ENCODE measurements at regions not wholly inside any gene's neighbourhood (a gene's known extent, or its start where the extent isn't known, plus 50 kb on each side); places are given as distances from the start of the nearest gene placed in this dataset.
"Not testable (repeated sequence)": the region's sequence is repeated elsewhere in the genome, so short reads cannot be mapped to it uniquely, and the experiment has no call there.

DNA sequence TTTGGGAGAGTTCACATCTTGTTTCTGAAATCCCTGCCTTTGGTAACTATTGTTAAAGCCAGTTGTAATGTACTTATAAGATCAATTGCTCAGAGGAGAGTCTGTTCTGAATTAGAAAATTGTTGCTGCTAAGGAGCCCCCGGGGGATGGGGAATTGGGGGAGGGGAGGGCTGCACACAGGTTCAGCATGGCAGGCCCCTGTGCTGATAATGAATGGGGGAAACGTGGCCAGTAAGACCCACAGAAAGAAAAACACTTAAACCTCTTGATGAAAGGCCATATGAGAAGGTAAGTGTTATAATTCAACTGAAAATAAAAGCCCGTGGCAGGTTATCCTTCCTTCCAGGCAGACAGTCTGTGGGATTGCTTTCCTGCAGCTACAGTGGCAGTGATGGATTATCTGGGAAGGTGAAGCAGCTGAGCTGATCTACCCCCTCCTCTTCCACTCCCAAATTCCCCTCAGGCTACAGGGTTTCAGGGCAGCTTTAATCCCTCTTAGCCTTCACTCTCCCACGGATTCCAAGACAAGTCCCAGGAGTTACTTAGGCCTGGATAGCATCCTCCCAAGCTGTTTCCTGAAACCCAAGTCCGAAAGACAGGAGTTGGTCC is 398.8 kb downstream of the TBX15 start:
- DNase-seq, result no peak
- H3K27ac Mint-ChIP-seq, result no peak overlapping the region
- ATAC-seq (ENCODE audit: low read depth in 2 of 2), result no peak
- no peak overlapping the region for H3K4me3 Mint-ChIP-seq
- peaks cover 0 to 11% (median 1%) of the 10 kb centered on the region in 7 donors for H3K9me3 Mint-ChIP-seq
- no peaks in the 10 kb centered on the region for H3K4me1 Mint-ChIP-seq
- H3K27me3 Mint-ChIP-seq, result no peaks in the 10 kb centered on the region
- no peaks in the 10 kb centered on the region for H3K36me3 Mint-ChIP-seq

DNA sequence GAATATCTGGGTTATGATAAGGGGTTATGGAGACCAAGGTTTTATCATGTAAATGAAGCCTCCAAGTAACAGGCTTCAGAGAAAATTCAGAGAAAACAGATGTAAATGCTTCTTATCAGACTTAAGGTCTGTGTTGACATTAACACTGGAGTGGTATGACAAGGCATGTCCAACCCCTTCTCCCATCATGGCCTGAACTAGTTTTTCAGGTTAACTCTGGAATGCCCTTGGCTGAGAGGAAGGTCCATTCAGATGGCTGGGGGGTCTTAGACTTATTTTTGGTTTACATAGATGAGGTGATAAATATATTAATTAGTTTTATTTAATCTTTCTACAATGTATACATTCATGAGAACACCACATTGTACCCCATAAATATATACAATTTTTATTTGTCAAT is 399.6 kb downstream of the TBX15 start:
- no peaks in the 10 kb centered on the region for H3K4me1 Mint-ChIP-seq
- peaks cover 0 to 11% (median 1%) of the 10 kb centered on the region in 7 donors for H3K9me3 Mint-ChIP-seq
- H3K36me3 Mint-ChIP-seq, result no peaks in the 10 kb centered on the region
- H3K27ac Mint-ChIP-seq, result no peak overlapping the region
- H3K4me3 Mint-ChIP-seq, result no peak overlapping the region
- DNase-seq, result no peak
- ATAC-seq (ENCODE audit: low read depth in 2 of 2), result no peak
- no peaks in the 10 kb centered on the region for H3K27me3 Mint-ChIP-seq

DNA sequence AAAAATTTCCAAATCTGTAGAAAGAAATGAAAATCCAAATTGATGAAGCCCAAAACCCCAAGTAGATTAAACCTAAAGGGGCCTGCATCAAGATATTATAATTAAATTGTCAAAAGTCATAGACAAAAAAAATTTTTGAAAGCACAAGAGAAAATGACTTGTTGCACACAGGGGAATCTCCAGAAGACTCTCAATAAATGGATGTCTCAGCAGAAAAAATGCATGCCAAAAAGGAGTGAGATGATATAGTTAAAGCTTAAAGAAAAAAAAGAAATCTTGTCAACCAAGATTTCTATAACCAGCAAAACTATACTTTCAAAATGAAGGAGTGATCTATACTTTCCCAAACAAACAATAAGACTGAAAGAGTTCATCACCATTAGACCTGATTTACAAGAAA is 393.2 kb upstream of the SPAG17 start:
- H3K9me3 Mint-ChIP-seq, result peaks cover 10 to 27% (median 21%) of the 10 kb centered on the region in 7 donors
- H3K4me3 Mint-ChIP-seq, result no peak overlapping the region
- DNase-seq, result no peak
- no peaks in the 10 kb centered on the region for H3K27me3 Mint-ChIP-seq
- no peaks in the 10 kb centered on the region for H3K4me1 Mint-ChIP-seq
- no peaks in the 10 kb centered on the region for H3K36me3 Mint-ChIP-seq
- ATAC-seq (ENCODE audit: low read depth in 2 of 2), result no peak
- H3K27ac Mint-ChIP-seq, result no peak overlapping the region

DNA sequence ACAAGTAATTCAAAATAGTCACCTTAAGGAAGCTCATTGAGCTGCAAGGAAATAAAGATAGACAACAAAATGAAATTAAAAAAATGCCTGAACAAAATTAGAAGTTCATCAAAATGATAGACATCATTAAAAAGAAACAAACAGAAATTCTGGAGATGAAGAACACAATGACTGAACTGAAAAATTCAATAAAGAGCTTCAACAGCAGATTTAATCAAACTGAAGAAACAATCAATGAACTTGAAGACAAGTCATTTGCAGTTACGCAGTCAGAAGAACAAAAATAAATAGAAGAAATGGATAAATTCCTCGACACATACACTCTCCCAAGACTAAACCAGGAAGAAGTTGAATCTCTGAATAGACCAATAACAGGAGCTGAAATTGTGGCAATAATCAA is 390.0 kb upstream of the SPAG17 start:
- H3K4me1 Mint-ChIP-seq, result no peaks in the 10 kb centered on the region
- ATAC-seq (ENCODE audit: low read depth in 2 of 2) (no peak), DNase-seq (no peak)
- no peak overlapping the region for H3K4me3 Mint-ChIP-seq
- H3K27ac Mint-ChIP-seq, result no peak overlapping the region
- no peaks in the 10 kb centered on the region for H3K27me3 Mint-ChIP-seq
- no peaks in the 10 kb centered on the region for H3K36me3 Mint-ChIP-seq
- peaks cover 7 to 34% (median 25%) of the 10 kb centered on the region in 7 donors for H3K9me3 Mint-ChIP-seq

DNA sequence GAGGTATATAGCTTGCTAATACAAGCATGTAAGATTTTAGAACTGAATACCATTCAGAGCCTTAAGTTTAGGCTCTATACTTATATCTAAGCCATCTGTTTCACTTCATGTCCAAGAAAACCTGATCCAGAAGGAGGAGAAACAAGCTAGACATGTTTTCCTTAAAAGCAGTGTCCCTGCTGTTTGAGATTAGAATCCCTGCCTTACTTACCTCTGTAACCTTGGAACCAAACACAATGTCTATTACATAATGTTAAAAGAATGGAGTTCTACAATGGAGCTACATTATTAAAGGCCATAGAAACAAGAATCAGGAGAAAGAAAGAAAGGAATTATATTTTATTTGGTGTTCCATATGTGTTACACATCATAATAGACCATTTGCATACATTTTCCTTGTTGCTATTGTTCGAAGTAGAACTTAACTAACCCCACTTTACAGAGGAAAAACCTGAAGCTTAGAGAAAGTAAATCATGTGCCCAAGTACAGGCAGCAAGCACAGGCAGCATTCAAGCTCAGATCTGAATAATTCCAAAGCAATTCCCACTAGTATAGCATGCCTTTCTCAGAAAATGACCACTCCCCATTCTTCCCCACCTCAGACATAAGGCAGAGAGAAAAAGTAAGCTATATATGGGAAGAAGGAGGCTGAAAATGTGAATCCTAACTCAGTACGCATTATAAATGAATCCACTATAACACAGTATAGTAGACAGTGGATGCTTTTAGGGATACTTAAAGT is 380.1 kb upstream of the SPAG17 start:
- ATAC-seq (ENCODE audit: low read depth in 2 of 2) (no peak), DNase-seq (no peak)
- Mint-ChIP-seq H3K4me1 (no peaks in the 10 kb centered on the region), H3K4me3 (no peak overlapping the region), H3K36me3 (no peaks in the 10 kb centered on the region), H3K27ac (no peak overlapping the region), H3K9me3 (peaks cover 0 to 7% (median 0%) of the 10 kb centered on the region in 7 donors), H3K27me3 (no peaks in the 10 kb centered on the region)

DNA sequence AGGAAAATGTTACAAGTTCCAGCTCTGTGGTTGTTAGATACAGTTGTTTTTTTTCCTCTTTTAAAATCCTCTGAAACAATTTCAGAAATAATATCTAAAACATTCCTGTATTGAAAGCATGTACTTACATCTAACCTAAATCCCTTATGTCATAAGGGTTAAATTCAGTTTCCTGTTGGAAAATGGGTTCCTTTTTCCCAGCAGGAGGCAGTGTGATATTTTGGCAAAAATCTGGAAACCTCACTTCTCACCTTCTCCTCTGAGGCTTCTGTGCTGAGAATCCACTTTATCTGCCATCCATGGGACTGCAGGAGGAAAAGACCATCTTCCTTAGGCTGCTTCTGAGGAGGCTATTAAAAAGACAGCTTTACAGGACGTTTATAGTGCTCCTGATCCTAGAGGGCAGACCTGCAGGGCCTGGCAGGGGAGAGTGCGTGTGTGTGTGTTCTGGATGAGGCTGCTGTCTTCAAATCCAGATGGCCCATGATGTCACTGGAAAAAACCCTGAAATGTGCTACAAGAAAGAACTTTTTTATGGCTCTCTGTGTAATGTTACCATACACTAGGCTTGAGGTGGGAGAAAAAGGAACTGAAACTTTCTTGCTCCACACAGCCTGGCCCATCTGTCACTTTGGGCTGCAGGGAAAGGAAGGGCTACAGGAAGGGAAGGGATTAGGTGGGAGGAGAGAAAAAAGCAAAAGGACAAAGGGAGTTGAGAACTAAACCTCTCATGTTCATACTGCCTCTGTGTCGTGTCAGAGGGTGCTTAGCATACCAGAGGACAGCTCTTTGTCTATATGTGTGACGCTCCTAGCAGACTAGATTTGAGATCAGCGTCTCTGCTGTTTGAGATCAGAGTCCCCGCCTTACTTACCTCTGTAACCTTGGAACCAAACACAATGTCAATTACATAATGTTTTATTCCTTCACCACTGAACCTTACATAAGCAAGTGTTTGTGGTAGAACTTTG is 379.2 kb upstream of the SPAG17 start:
- Mint-ChIP-seq H3K36me3 (no peaks in the 10 kb centered on the region), H3K9me3 (peaks cover 0 to 7% (median 0%) of the 10 kb centered on the region in 7 donors), H3K27ac (peak overlapping the region in 1 of 6 donors; percentile 55), H3K4me1 (no peaks in the 10 kb centered on the region), H3K27me3 (no peaks in the 10 kb centered on the region), H3K4me3 (no peak overlapping the region)
- DNase-seq (no peak), ATAC-seq (ENCODE audit: low read depth in 2 of 2) (no peak)

DNA sequence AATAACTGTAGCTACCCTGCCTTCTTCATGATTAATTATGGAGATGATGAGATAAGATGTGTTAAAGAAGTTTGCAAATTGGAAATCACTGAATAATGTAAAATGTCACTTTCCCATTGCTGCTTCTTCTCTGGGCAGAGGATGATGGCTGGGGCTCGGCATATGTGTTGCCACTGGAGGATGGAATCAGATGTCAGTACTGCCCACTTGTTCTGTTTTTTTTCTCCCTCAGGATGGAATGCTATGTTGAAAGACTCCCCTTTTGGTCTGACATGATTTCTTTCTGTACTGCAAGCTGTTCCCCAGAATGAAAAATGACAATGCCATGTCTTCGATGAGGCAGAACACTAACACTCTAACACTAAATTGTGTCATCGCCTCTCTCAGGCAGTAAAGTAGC is 373.9 kb upstream of the SPAG17 start:
- Mint-ChIP-seq H3K27me3 (no peaks in the 10 kb centered on the region), H3K36me3 (no peaks in the 10 kb centered on the region), H3K9me3 (peaks cover 0 to 12% (median 3%) of the 10 kb centered on the region in 7 donors), H3K4me1 (no peaks in the 10 kb centered on the region), H3K27ac (no peak overlapping the region), H3K4me3 (peak overlapping the region in 1 of 8 donors; percentile 52)
- DNase-seq, result no peak
- ATAC-seq (ENCODE audit: low read depth in 2 of 2), result no peak

DNA sequence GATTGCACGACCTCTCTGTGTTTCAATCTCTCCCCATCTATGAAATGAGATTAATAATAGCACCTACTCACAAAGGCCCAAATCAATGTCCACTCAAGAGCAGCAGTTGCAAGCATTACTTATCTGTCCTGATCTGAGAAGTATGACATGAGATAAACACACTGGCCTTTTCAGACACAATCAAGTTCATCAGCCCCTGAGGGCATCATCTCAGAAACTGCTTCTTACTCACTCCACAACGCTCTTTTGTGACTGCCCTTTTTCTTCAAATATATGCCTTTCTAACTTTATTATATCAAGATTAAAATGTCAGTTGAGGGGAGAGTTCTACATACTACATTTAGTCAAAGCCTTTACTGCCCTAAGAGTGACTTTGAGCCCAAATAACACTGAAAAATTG is 371.9 kb upstream of the SPAG17 start:
- no peaks in the 10 kb centered on the region for H3K36me3 Mint-ChIP-seq
- no peak for DNase-seq
- H3K4me1 Mint-ChIP-seq, result no peaks in the 10 kb centered on the region
- no peak for ATAC-seq (ENCODE audit: low read depth in 2 of 2)
- no peaks in the 10 kb centered on the region for H3K27me3 Mint-ChIP-seq
- H3K9me3 Mint-ChIP-seq, result peaks cover 5 to 11% (median 8%) of the 10 kb centered on the region in 7 donors
- no peak overlapping the region for H3K27ac Mint-ChIP-seq
- no peak overlapping the region for H3K4me3 Mint-ChIP-seq

DNA sequence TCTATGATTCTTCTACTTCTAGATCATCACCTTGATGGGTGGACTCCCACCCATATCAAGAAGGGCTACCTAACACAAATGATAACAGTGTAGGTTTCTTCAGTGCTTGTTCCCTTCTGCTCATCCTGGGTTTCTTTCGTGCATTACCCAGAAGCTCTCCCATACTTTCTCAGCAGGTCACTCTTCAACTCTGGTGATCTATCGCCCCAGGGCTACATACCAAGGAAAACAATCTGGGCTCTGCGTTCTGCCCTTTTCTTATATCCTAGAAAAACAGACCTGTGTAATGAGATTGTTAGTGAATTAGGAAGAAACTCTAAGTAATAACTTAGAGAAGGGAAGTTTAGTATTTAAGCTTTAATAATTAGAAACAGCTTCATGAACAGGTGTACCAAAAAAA is 370.6 kb upstream of the SPAG17 start:
- H3K9me3 Mint-ChIP-seq, result peaks cover 5 to 13% (median 10%) of the 10 kb centered on the region in 7 donors
- no peaks in the 10 kb centered on the region for H3K36me3 Mint-ChIP-seq
- no peak for ATAC-seq (ENCODE audit: low read depth in 2 of 2)

DNA sequence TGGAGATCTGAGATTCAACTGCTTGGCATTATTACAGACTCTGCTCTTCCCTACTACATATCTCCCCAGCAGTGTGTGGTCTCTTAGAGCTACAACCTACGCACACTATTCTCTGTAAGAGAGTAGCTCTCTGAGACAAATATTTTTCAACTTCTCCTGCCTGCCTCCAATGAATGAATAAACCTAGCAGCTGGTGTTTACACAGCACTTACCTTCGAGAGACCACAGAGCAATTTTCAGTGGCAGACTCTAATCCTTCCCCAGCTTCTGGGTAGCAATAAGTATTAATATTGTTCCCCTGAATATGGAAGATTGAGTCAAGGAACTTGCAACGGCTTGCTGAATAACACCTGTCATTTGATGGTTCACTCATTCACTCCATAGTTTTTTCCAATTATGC is 350.9 kb upstream of the SPAG17 start:
- Mint-ChIP-seq H3K4me1 (no peaks in the 10 kb centered on the region), H3K27ac (no peak overlapping the region), H3K27me3 (no peaks in the 10 kb centered on the region), H3K4me3 (no peak overlapping the region), H3K36me3 (no peaks in the 10 kb centered on the region), H3K9me3 (peaks cover 0 to 10% (median 5%) of the 10 kb centered on the region in 7 donors)
- DNase-seq (no peak), ATAC-seq (ENCODE audit: low read depth in 2 of 2) (no peak)

More for the DNA sequence above, 370.6 kb upstream of the SPAG17 start:
- DNase-seq, result no peak
- no peaks in the 10 kb centered on the region for H3K4me1 Mint-ChIP-seq
- no peaks in the 10 kb centered on the region for H3K27me3 Mint-ChIP-seq
- H3K27ac Mint-ChIP-seq, result no peak overlapping the region
- H3K4me3 Mint-ChIP-seq, result no peak overlapping the region

DNA sequence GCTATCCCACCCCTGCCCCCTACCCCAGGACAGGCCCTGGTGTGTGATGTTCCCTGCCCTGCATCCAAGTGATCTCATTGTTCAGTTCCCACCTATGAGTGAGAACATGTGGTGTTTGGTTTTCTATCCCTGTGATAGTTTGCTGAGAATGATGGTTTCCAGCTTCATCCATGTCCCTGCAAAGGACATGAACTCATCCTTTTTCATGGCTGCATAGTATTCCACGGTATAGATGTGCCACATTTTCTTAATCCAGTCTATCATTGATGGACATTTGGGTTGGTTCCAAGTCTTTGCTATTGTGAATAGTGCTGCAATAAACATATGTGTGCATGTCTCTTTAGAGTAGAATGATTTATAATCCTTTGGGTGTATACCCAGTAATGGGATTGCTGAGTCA is 326.9 kb upstream of the SPAG17 start:
- not testable (repeated sequence) for H3K4me1 Mint-ChIP-seq; H3K27ac Mint-ChIP-seq; H3K27me3 Mint-ChIP-seq; H3K36me3 Mint-ChIP-seq; ATAC-seq (ENCODE audit: low read depth in 2 of 2); H3K4me3 Mint-ChIP-seq; DNase-seq
- peaks cover 11 to 36% (median 17%) of the 10 kb centered on the region in 7 donors for H3K9me3 Mint-ChIP-seq

DNA sequence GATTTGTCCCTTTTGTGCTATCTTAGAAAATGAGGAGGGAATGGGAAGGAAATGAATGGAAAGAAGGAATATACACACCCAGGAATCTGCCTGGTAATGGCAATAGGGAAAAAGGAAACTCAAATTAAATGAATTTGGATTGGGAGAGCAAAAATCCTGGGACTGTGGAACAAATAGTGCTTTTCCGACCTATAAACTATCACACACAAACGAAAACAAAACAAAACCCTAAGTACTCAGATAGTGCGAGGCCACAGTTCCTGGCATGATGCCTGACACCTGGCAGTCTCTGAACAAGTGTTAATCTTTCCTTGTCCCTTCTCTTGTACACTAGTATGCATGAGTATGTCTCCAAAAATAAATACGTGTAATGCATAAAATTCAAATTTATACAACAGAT is 319.8 kb upstream of the SPAG17 start:
- Mint-ChIP-seq H3K4me3 (no peak overlapping the region), H3K36me3 (no peaks in the 10 kb centered on the region), H3K27ac (no peak overlapping the region), H3K9me3 (peaks cover 0 to 2% (median 0%) of the 10 kb centered on the region in 7 donors), H3K27me3 (no peaks in the 10 kb centered on the region), H3K4me1 (no peaks in the 10 kb centered on the region)
- DNase-seq (no peak), ATAC-seq (ENCODE audit: low read depth in 2 of 2) (no peak)

DNA sequence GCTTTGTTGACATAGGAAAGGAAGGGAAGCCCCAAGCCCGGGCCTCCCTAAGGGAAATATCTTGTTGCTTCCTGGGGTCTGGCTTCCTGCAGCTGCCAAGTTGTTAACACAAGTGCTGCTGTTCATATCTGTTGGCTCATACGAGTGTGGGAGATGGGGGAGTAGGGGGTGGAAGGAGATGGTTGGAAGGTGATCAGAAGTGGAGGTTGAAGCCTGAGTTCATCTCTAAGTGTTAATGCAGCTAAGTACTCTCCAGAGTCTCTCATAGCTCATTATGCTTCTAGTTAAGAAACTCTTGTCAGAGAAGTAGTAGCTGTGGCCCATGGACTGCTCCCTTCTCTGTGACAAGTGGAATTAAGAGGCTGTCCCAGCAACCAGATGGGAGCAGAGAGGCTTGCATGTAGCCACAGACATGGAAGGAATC is 319.2 kb upstream of the SPAG17 start:
- H3K27ac Mint-ChIP-seq, result no peak overlapping the region
- DNase-seq (no peak), ATAC-seq (ENCODE audit: low read depth in 2 of 2) (no peak)
- peaks cover 0 to 2% (median 0%) of the 10 kb centered on the region in 7 donors for H3K9me3 Mint-ChIP-seq
- H3K27me3 Mint-ChIP-seq, result no peaks in the 10 kb centered on the region
- H3K36me3 Mint-ChIP-seq, result no peaks in the 10 kb centered on the region
- H3K4me1 Mint-ChIP-seq, result no peaks in the 10 kb centered on the region
- no peak overlapping the region for H3K4me3 Mint-ChIP-seq

Data from naive B cell (primary cell).